NCI-H2227 treated with DMSO at 0.1 percent for 48 hours (cell line): ENCODE measurements at regions not wholly inside any gene's neighbourhood (a gene's known extent, or its start where the extent isn't known, plus 50 kb on each side); places are given as distances from the start of the nearest gene placed in this dataset.

Experiments used
- DNase-seq: peaks from one replicate; lab custom pipeline; 2025; lab: John Stamatoyannopoulos, UW

GRCh38 chr14:32022938-32023466 is 54.1 kb upstream of the ARHGAP5 start:
- DNase-seq = no peak

GRCh38 chr14:32023540-32023939 is 53.6 kb upstream of the ARHGAP5 start:
- DNase-seq = no peak

DNA sequence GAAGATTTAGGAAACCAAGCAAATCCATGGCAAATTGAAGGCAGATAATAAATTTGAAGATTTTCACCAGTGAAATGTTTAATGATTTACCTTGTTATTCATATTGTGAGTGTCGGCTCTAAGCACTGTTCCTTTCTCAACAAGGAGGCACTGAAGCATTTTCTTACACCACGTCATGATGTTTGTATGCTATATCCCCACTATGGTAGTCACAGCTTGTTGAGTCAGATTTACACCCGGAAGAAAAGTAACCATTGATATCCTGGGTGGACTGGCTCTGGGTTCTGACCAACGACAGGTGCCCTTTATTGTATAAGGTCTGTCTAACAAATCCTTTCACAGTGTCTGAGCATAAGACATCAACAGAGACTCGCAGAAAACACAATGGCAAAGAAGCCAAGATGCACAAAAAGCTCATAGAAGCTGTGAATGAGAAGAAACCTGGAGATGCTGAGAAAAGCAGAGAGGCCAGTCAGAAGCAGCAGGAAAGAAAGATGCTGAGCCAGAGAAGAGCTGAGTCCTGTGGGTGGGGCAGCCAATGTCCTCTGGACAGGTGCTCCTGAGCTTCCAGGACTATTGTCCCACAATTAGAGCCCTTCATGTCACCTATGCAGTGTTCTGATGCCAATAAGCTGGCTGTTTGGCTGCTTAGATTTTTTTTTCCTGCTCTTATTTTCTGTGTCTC is 49.7 kb upstream of the ARHGAP5 start:
- no peak for DNase-seq
